ENCODE measurements at regions not wholly inside any gene's neighbourhood (a gene's known extent, or its start where the extent isn't known, plus 50 kb on each side); places are given as distances from the start of the nearest gene placed in this dataset.
A peak's percentile ranks its signal among the peaks of the same experiment; 100 is the strongest.

GRCh38 chr5:143566139-143566538, 162.7 kb upstream of the NR3C1 start:
- H3K4me3 ChIP-seq, result no peak overlapping the region
- TF ChIP-seq CTCF (IDR thresholded peaks at IDR 0.05), result no peak
- intact Hi-C loops (cut with DNase I), result no loop called here

GRCh38 chr5:143564417-143564816, 160.9 kb upstream of the NR3C1 start:
- Histone ChIP-seq H3K27me3 (no peaks in the 10 kb centered on the region), H3K4me1 (peaks cover 0 to 11% of the 10 kb centered on the region in 2 donors), H3K9me3 (no peaks in the 10 kb centered on the region), H3K27ac (no peak overlapping the region), H3K36me3 (no peaks in the 10 kb centered on the region), H3K4me3 (no peak overlapping the region)
- TF ChIP-seq CTCF (IDR thresholded peaks at IDR 0.05), result no peak
- intact Hi-C loops (cut with DNase I), result loop anchor here (5.0 kb wide), 1 partner anchor 73 kb away; no protein-coding TSS in a partner anchor
- no peak for DNase-seq (ENCODE audit: low spot score in 2 of 2)

More at GRCh38 chr5:143566139-143566538, 162.7 kb upstream of the NR3C1 start:
- no peaks in the 10 kb centered on the region for H3K36me3 ChIP-seq
- no peak overlapping the region for H3K27ac ChIP-seq
- no peak for DNase-seq (ENCODE audit: low spot score in 2 of 2)
- no peaks in the 10 kb centered on the region for H3K9me3 ChIP-seq
- no peaks in the 10 kb centered on the region for H3K27me3 ChIP-seq
- H3K4me1 ChIP-seq, result peaks cover 0 to 11% of the 10 kb centered on the region in 2 donors

- H3K9me3 ChIP-seq, result no peaks in the 10 kb centered on the region
- peaks cover 0 to 11% of the 10 kb centered on the region in 2 donors for H3K4me1 ChIP-seq
- no peak overlapping the region for H3K4me3 ChIP-seq
- no peak for TF ChIP-seq CTCF (IDR thresholded peaks at IDR 0.05)
- H3K27me3 ChIP-seq, result no peaks in the 10 kb centered on the region
- DNase-seq (ENCODE audit: low spot score in 2 of 2), result peak; percentile 42 to 87
- H3K27ac ChIP-seq, result peak overlapping the region; percentile 73 to 77
- intact Hi-C loops (cut with DNase I), result loop anchor here (5.0 kb wide), 1 partner anchor 74 kb away; no protein-coding TSS in a partner anchor
- H3K36me3 ChIP-seq, result no peaks in the 10 kb centered on the region
These were observed 159.4 kb upstream of the NR3C1 start for GRCh38 chr5:143562935-143563334.

GRCh38 chr5:143561219-143561618, 157.7 kb upstream of the NR3C1 start:
- DNase-seq (ENCODE audit: low spot score in 2 of 2), result no peak
- no peaks in the 10 kb centered on the region for H3K36me3 ChIP-seq
- TF ChIP-seq CTCF (IDR thresholded peaks at IDR 0.05), result no peak
- no peaks in the 10 kb centered on the region for H3K27me3 ChIP-seq
- H3K4me3 ChIP-seq, result no peak overlapping the region
- intact Hi-C loops (cut with DNase I), result loop anchor here (5.0 kb wide), 1 partner anchor 76 kb away; no protein-coding TSS in a partner anchor
- H3K27ac ChIP-seq, result no peak overlapping the region
- H3K4me1 ChIP-seq, result peaks cover 0 to 17% of the 10 kb centered on the region in 2 donors
- no peaks in the 10 kb centered on the region for H3K9me3 ChIP-seq

GRCh38 chr5:143560378-143560777, 156.9 kb upstream of the NR3C1 start:
- no peaks in the 10 kb centered on the region for H3K27me3 ChIP-seq
- H3K4me1 ChIP-seq, result peaks cover 0 to 17% of the 10 kb centered on the region in 2 donors
- no peak overlapping the region for H3K27ac ChIP-seq
- H3K4me3 ChIP-seq, result no peak overlapping the region
- no peak for DNase-seq (ENCODE audit: low spot score in 2 of 2)
- no peaks in the 10 kb centered on the region for H3K9me3 ChIP-seq
- intact Hi-C loops (cut with DNase I), result loop anchor here (5.0 kb wide), 1 partner anchor 77 kb away; no protein-coding TSS in a partner anchor
- TF ChIP-seq CTCF (IDR thresholded peaks at IDR 0.05), result no peak
- H3K36me3 ChIP-seq, result no peaks in the 10 kb centered on the region

Data from ascending aorta (tissue), 2 donors.